HG03139 (cell line): ENCODE measurements at regions not wholly inside any gene's neighbourhood (a gene's known extent, or its start where the extent isn't known, plus 50 kb on each side); places are given as distances from the start of the nearest gene placed in this dataset.
"Not testable (repeated sequence)": the region's sequence is repeated elsewhere in the genome, so short reads cannot be mapped to it uniquely, and the experiment has no call there.

Source experiments
- ATAC-seq: cut with Tn5 transposase; IDR thresholded peaks from one replicate; pipeline ENCODE4 v1.9.1; 2021; ENCODE audit not compliant: unreplicated experiment

- no peak for ATAC-seq
Observed at GRCh38 chr6:121904559-121904958, 469.1 kb downstream of the GJA1 start.

GRCh38 chr6:121912905-121913304 is 477.5 kb downstream of the GJA1 start:
- no peak for ATAC-seq

GRCh38 chr6:121917263-121917829 is 481.9 kb downstream of the GJA1 start:
- no peak for ATAC-seq

- ATAC-seq: no peak
Observed at GRCh38 chr6:121917834-121918559, 481.5 kb upstream of the HSF2 start.

- no peak for ATAC-seq
Observed at GRCh38 chr6:121920616-121921015, 478.8 kb upstream of the HSF2 start.

GRCh38 chr6:121925024-121925423 is 474.4 kb upstream of the HSF2 start:
- no peak for ATAC-seq

GRCh38 chr6:121925534-121926255 is 473.8 kb upstream of the HSF2 start:
- ATAC-seq: no peak

GRCh38 chr6:121929301-121929700 is 470.2 kb upstream of the HSF2 start:
- no peak for ATAC-seq

GRCh38 chr6:121932076-121932991 is 467.1 kb upstream of the HSF2 start:
- ATAC-seq: no peak

- ATAC-seq: no peak
Observed at GRCh38 chr6:121934451-121934850, 465.0 kb upstream of the HSF2 start.

- ATAC-seq: no peak
Observed at GRCh38 chr6:121940728-121941127, 458.7 kb upstream of the HSF2 start.

GRCh38 chr6:121944354-121944753 is 455.1 kb upstream of the HSF2 start:
- ATAC-seq: no peak

- ATAC-seq: no peak
Observed at GRCh38 chr6:121951123-121951522, 448.3 kb upstream of the HSF2 start.

- no peak for ATAC-seq
Observed at GRCh38 chr6:121951918-121952379, 447.5 kb upstream of the HSF2 start.

- ATAC-seq: not testable (repeated sequence)
Observed at GRCh38 chr6:121955401-121955800, 444.1 kb upstream of the HSF2 start.

- no peak for ATAC-seq
Observed at GRCh38 chr6:121956782-121957181, 442.7 kb upstream of the HSF2 start.

GRCh38 chr6:121959501-121959900 is 440.0 kb upstream of the HSF2 start:
- ATAC-seq: no peak

GRCh38 chr6:121961619-121962125 is 437.8 kb upstream of the HSF2 start:
- ATAC-seq: no peak

- ATAC-seq: no peak
Observed at GRCh38 chr6:121963826-121964225, 435.6 kb upstream of the HSF2 start.

- no peak for ATAC-seq
Observed at GRCh38 chr6:121965739-121966138, 433.7 kb upstream of the HSF2 start.

GRCh38 chr6:121967631-121968030 is 431.8 kb upstream of the HSF2 start:
- ATAC-seq: no peak
